ENCODE measurements at regions not wholly inside any gene's neighbourhood (a gene's known extent, or its start where the extent isn't known, plus 50 kb on each side); places are given as distances from the start of the nearest gene placed in this dataset.

DNA sequence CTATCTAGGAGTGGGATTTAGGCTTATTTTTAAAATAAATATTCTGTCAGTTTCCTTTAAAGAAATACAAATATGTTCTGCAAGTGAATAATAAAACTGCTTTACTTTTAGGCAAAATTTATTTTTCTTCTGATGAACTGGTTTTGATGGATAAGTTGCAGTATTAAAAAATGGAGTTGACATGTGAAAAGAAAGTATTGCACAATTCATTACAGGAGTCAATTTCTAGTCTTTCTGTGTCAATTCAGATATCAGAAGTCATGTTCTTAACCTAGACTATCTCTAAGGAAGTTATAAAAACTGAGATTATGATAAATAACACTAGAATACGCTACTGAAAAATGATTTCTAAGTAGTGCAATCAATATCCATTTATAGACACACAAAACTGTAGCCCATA lies 270.2 kb upstream of the TMPRSS15 start:
- H3K4me3 ChIP-seq, result no peak overlapping the region
- DNase-seq (no peak), ATAC-seq (ENCODE audit: low FRiP score in 2 of 2) (no peak)
- TF ChIP-seq POLR2AphosphoS5 (IDR thresholded peaks at IDR 0.05) (no peak), EP300 (IDR thresholded peaks at IDR 0.05) (no peak), POLR2A (IDR thresholded peaks at IDR 0.05) (no peak)
- TF ChIP-seq, protein P1, sequence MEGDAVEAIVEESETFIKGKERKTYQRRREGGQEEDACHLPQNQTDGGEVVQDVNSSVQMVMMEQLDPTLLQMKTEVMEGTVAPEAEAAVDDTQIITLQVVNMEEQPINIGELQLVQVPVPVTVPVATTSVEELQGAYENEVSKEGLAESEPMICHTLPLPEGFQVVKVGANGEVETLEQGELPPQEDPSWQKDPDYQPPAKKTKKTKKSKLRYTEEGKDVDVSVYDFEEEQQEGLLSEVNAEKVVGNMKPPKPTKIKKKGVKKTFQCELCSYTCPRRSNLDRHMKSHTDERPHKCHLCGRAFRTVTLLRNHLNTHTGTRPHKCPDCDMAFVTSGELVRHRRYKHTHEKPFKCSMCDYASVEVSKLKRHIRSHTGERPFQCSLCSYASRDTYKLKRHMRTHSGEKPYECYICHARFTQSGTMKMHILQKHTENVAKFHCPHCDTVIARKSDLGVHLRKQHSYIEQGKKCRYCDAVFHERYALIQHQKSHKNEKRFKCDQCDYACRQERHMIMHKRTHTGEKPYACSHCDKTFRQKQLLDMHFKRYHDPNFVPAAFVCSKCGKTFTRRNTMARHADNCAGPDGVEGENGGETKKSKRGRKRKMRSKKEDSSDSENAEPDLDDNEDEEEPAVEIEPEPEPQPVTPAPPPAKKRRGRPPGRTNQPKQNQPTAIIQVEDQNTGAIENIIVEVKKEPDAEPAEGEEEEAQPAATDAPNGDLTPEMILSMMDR (IDR thresholded peaks at IDR 0.05), result no peak
- H3K36me3 ChIP-seq, result no peaks in the 10 kb centered on the region
- 78 to 93% methylated on average over 1 of the region's 1 CpG for WGBS, 2 donors
- H3K4me1 ChIP-seq, result no peaks in the 10 kb centered on the region
- H3K27me3 ChIP-seq, result no peaks in the 10 kb centered on the region
- H3K9me3 ChIP-seq, result no peaks in the 10 kb centered on the region
- no peak overlapping the region for H3K27ac ChIP-seq

DNA sequence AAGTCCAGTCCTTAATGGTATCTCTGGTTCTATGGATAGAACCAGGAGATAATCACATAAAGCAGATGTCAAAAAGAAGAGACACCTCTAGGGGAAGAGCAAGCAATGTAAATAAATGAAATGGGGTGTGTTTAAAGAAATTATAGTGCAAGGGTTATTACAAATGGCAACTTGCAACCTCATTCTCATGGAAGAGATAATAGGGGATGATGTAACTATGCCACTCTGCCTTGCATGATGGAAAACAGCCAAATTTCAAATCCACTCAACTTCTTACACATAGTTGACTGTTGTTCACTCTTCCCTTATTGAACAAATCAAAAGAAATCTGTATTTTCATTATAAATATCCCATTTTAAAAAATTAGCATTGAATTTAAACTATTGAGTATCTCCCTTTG lies 274.0 kb upstream of the TMPRSS15 start:
- DNase-seq, result no peak
- Histone ChIP-seq H3K9me3 (no peaks in the 10 kb centered on the region), H3K4me1 (no peaks in the 10 kb centered on the region), H3K27ac (no peak overlapping the region), H3K36me3 (no peaks in the 10 kb centered on the region), H3K4me3 (no peak overlapping the region), H3K27me3 (no peaks in the 10 kb centered on the region)
- no peak for TF ChIP-seq POLR2A (IDR thresholded peaks at IDR 0.05)
- TF ChIP-seq, protein P1 (IDR thresholded peaks at IDR 0.05), result no peak
- TF ChIP-seq POLR2AphosphoS5 (IDR thresholded peaks at IDR 0.05), result no peak
- no peak for TF ChIP-seq EP300 (IDR thresholded peaks at IDR 0.05)
- no peak for ATAC-seq (ENCODE audit: low FRiP score in 2 of 2)

DNA sequence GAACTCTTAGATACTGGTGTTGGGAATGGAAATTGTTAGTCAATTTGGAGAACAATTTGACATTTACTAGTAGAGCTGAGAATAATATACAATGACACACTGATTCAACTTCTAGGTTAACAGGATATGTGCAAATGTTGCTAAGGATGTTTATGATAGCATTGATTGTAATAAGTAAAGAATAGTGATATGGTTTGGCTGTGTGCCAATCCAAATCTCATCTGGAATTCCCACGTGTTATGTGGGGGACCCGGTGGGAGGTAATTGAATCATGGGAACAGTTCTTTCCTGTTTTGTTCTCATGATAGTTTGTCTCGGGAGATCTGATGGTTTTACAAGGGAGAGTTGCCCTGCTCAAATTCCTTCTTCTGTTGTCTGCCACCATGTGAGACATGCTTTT lies 302.4 kb upstream of the TMPRSS15 start:
- Histone ChIP-seq H3K27ac (no peak overlapping the region), H3K36me3 (no peaks in the 10 kb centered on the region), H3K9me3 (no peaks in the 10 kb centered on the region), H3K4me1 (no peaks in the 10 kb centered on the region), H3K4me3 (no peak overlapping the region), H3K27me3 (no peaks in the 10 kb centered on the region)
- TF ChIP-seq EP300 (IDR thresholded peaks at IDR 0.05) (no peak), POLR2AphosphoS5 (IDR thresholded peaks at IDR 0.05) (no peak), POLR2A (IDR thresholded peaks at IDR 0.05) (no peak)
- TF ChIP-seq, protein P1 (IDR thresholded peaks at IDR 0.05), result no peak
- 40 to 59% methylated on average over 3 of the region's 3 CpGs for WGBS, 2 donors
- DNase-seq (no peak), ATAC-seq (ENCODE audit: low FRiP score in 2 of 2) (no peak)

DNA sequence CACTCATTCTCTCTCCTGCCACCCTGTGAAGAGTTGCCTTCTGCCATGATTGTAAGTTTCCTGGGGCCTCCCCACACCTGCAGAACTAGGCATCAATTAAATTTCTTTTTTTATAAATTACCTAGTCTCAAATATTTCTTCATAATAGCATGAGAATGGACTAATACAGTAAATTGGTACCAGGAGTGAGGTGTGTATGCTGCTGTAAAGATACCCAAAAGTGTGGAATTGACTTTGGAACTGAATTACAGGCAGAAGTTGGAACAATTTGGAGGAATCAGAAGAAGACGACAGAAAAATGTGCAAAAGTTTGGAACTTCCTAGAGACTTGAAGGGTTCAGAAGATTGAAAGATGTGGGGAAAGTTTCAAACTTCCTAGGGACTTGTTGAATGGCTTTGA lies 308.1 kb upstream of the TMPRSS15 start:
- WGBS, 2 donors, result 69 to 84% methylated on average over 1 of the region's 1 CpG
- Histone ChIP-seq H3K27ac (no peak overlapping the region), H3K4me1 (no peaks in the 10 kb centered on the region), H3K4me3 (no peak overlapping the region), H3K27me3 (no peaks in the 10 kb centered on the region), H3K36me3 (no peaks in the 10 kb centered on the region), H3K9me3 (peaks cover 0 to 3% (median 0%) of the 10 kb centered on the region in 4 donors)
- ATAC-seq (ENCODE audit: low FRiP score in 2 of 2) (no peak), DNase-seq (no peak)
- no peak for TF ChIP-seq POLR2A (IDR thresholded peaks at IDR 0.05)
- TF ChIP-seq, protein P1 (IDR thresholded peaks at IDR 0.05), result no peak
- TF ChIP-seq EP300 (IDR thresholded peaks at IDR 0.05), result no peak
- TF ChIP-seq POLR2AphosphoS5 (IDR thresholded peaks at IDR 0.05), result no peak

DNA sequence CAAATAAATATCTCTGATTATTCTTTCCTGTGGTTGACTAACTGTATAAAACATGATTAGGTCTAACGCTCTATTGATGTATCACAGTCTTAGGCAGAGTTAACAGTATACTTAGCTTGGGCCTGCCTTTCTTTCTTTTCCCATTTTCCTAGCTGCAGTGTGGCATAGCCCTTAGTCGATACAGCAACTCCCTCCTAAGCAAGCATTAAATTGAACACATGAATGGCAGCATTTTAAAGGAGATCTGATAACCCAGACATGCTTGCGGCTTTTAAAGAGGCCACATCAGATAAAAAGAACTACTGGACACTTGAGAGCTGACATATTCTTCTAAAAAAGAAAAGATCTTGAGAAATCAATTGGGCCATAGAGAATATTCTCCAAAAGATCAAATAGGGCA lies 312.0 kb upstream of the TMPRSS15 start:
- no peak for ATAC-seq (ENCODE audit: low FRiP score in 2 of 2)
- Histone ChIP-seq H3K9me3 (peaks cover 0 to 3% (median 0%) of the 10 kb centered on the region in 4 donors), H3K27ac (no peak overlapping the region), H3K4me3 (no peak overlapping the region), H3K27me3 (no peaks in the 10 kb centered on the region), H3K36me3 (no peaks in the 10 kb centered on the region), H3K4me1 (no peaks in the 10 kb centered on the region)
- WGBS, 2 donors, result 64% methylated on average over 3 of the region's 3 CpGs
- DNase-seq, result no peak
- no peak for TF ChIP-seq POLR2A (IDR thresholded peaks at IDR 0.05)
- no peak for TF ChIP-seq EP300 (IDR thresholded peaks at IDR 0.05)
- TF ChIP-seq POLR2AphosphoS5 (IDR thresholded peaks at IDR 0.05), result no peak
- TF ChIP-seq, protein P1 (IDR thresholded peaks at IDR 0.05), result no peak
